Stomach (tissue), 4 donors: ENCODE measurements at regions not wholly inside any gene's neighbourhood (a gene's known extent, or its start where the extent isn't known, plus 50 kb on each side); places are given as distances from the start of the nearest gene placed in this dataset.

Source experiments
- CTCF ChIP-seq, 7 experiments: fragments of 450-650 bp in 4 of 7; fragments of 200-600 bp in 3 of 7; sonication (generic) in 3 of 7; IDR thresholded peaks; one replicate each; pipeline ENCODE4 v1.5.1; 2016 to 2019; ENCODE audit warnings: antibody characterized with exemption in 7 of 7, control low read depth in 2 of 7, mild to moderate bottlenecking in 1 of 7
- EP300 ChIP-seq: sonication (generic); formaldehyde crosslinking; IDR thresholded peaks from one replicate; pipeline ENCODE4 v1.6.1; 2017; ENCODE audit warnings: antibody characterized with exemption
- POLR2A ChIP-seq, 4 donors: fragments of 450-650 bp; IDR thresholded peaks; one replicate each; pipeline ENCODE4 v1.6.1; 2016; ENCODE audit warnings: antibody characterized with exemption in 4 of 4, control low read depth in 2 of 4, mild to moderate bottlenecking in 1 of 4, moderate library complexity in 1 of 4
- POLR2AphosphoS5 ChIP-seq, 3 donors: sonication (generic); formaldehyde crosslinking; IDR thresholded peaks; one replicate each; pipeline ENCODE4 v1.6.1; 2016; ENCODE audit warnings: antibody characterized with exemption in 3 of 3

- TF ChIP-seq CTCF (IDR thresholded peaks at IDR 0.05) (no peak), POLR2A (IDR thresholded peaks at IDR 0.05) (no peak), EP300 (no peak), POLR2AphosphoS5 (IDR thresholded peaks at IDR 0.05) (no peak)
These were observed 904.5 kb downstream of the NR2F1-AS1 start for GRCh38 chr5:92676215-92677165.
